GM21526 (cell line): ENCODE measurements at regions not wholly inside any gene's neighbourhood (a gene's known extent, or its start where the extent isn't known, plus 50 kb on each side); places are given as distances from the start of the nearest gene placed in this dataset.
"Not testable (repeated sequence)": the region's sequence is repeated elsewhere in the genome, so short reads cannot be mapped to it uniquely, and the experiment has no call there.

ENCODE experiments used
- ATAC-seq: cut with Tn5 transposase; IDR thresholded peaks from one replicate; pipeline ENCODE4 v1.9.1; 2021; ENCODE audit warnings: moderate library complexity; ENCODE audit not compliant: unreplicated experiment, low FRiP score

DNA sequence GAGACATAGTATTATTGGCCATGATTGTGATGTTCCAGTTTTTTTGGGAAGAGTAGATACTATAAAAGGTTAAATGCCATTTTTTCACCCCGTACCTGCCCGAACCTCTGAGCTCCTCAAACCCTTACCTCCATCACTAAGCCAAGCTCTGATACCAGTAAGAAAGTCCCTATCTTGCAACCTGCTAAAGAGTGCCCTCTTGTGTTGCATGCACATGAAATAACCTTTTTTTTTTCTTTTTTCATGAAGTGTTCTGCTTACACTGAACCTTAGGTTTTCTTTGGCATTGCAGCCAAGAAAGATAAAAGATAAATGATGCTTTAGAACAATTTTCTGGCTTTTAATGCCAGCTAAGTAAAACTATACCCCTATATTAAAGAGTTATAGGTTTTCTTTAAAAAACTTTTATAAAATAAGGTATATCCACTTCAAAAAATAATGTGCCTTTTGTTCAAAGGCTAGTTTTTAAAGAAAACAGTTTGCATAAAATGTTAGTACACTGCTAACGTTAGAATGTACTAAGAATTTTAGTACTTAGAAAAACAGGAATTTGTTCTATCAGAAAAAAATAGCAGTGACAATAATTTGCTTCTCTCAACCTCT, 295.3 kb upstream of the PMFBP1 start:
- ATAC-seq = no peak

DNA sequence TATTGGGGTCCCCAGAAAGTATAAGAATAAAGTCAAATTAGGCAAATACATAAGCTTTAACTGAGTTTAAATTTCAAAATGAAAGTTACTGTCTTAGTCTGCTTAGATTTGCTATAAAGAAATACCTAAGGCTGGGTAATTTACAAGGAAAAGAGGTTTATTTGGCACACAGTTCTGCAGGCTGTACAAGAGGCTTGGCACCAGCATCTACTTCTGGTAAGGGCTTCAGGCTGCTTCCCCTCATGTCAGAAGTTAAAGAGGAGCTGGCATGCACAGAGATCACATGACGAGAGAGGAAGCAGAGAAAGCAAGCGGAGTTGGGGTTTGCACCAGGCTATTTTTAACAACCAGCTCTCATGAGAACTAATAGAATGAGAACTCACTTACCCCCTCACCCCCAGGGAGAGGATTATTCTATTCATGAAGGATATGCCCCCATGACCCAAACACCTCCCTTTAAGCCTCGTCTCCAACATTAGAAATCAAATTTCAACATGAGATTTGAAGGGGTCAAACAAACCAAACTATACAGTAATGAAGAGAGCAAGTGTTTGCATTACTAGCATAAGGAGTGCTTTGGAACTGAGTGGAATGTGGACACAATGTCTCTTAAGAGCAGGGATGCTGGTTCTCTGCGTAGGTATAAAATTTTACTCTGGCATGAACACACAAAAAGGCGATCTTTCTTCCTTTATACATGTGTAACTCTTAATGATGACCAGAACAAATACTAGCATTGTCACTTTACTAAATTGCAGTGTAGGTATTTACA, 292.8 kb upstream of the PMFBP1 start:
- ATAC-seq = no peak

DNA sequence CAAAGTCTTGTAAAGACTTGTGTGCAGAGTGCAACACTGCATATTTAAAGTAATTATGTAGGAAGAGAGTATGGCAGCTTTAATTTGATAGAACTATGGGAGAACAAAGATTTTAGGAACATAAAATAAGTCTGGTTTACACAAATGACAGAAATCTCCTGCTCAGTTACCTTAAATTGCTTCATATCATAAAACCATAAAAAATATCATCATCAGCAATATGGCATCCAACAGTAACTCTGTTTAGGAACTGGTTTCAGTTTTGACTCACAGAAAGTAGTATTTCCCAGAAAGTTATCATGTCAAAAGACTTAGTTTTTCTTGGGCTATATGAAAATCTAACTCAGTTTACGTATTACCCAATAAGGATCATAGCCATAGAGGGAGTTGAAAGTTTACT, 292.1 kb upstream of the PMFBP1 start:
- no peak for ATAC-seq

DNA sequence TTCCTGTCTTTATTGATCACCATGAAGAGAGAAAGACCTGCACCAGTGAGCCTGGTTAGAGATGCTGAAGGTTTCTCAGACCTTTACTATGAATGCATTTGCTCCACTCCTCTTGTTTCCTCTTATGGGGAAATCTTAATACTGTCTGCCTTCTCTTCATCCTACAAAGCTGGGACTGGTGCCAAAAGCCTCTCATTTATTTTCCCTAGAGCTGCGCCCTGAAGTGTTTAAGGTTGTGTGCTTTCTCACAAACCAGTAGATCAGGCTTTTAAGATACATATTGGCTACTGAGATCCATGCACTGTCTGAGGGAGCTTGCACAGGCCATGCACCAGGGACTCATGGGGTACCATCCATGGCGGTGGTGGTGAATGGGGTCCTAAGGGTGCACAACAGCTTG, 286.1 kb upstream of the PMFBP1 start:
- ATAC-seq = no peak

DNA sequence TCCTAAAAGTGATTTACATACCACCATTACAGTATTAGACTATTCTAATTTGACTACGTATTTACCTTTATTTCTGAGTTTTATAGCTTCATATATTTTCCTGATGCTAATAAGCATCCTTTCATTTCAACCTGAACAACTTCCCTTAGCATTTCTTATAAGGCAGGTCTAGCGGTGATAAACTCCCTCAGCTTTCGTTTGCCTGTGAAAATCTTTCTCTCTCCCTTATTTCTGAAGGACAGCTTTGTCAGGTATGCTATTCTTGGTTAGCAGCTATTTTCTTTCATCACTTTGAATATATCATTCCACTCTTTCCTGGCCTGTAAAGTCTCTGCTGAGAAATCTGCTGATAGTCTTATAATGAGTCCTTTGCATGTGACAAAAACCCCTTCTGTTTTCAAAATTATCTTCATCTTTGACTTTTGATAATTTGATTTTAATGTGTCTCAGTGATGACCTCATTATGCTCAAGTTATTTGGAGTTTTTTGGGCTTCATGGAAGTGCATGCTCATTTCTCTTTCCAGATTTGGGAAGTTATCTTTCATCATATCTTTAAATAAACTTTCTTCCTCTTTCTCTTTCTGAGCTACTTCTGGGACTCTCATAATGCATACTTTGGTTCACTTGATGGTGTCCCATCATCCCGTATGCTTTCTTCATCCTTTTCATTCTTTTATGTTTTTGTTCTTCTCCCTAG, 285.4 kb upstream of the PMFBP1 start:
- no peak for ATAC-seq

DNA sequence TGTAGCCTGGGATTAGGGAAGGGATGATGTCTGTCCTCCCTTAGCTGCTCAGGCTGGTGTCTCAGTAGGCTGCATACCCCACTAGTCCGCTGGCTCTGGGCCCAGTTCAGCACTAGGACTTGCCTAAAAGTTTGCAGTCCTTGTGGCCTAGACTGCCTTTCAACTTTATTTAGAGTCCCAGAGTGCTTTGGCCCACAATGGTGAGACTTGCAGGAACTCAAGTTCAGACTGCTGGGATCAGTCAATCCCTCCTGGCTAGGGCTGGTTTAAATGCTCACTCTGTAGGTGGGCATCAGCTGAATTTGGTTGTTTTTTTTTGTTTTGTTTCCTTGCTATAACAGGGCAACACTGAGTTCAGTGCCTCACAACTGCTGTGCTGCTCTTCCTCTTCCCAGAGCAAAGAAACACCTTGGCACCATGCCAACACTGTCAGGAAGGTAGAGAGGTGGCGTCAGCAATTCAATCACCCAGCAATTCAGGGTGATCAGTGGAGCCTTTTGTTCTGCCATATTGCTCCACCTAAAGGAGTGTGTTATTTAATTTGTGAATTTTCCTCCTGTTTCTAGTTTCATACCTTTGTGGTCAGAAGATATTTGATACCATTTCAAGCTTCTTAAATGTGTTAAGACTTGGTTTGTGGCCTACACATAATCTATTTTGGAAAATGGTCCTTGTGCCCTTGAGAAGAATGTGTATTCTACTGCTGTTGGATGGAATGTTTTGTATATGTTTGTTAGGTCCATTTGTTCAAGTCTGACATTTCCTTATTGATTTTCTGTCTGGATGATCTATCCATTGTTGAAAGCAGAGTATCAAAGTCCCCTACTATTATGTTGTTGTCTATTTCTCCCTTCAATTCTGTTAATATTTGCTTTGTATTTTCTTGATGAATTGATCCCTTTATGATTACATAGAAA, 284.0 kb upstream of the PMFBP1 start:
- ATAC-seq = no peak

DNA sequence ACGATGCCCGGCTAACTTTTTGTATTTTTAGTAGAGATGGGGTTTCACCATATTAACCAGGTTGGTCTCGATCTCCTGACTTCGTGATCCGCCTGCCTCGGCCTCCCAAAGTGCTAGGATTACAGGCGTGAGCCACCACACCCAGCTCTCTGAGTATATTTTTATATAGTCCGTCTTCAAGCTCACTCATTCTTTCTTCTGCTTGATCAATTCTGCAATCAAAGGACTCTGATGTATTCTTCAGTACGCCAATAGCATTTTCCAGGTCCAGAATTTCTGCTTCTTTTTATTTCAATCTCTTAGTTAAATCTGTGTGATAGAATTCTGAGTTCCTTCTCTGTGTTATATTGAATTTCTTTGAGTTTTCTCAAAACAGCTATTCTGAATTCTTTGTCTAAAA, 281.9 kb upstream of the PMFBP1 start:
- not testable (repeated sequence) for ATAC-seq

DNA sequence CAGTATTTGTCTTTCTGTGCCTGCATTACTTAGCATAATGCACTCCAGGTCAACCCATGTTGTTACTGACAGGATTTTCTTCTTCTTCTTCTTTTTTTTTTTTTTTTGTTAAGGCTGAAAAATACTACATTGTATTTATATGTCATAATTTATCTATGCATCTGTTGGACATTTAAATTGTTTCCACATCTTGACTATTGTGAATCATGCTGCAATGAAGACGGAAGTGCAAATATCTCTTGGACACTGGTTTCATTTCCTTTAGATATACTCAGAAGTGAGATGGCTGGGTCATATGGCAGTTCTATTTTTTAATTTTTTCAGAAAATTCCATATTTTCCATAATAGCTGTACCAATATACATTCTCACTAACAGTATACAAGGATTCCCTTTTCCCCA, 272.7 kb upstream of the PMFBP1 start:
- ATAC-seq = no peak

DNA sequence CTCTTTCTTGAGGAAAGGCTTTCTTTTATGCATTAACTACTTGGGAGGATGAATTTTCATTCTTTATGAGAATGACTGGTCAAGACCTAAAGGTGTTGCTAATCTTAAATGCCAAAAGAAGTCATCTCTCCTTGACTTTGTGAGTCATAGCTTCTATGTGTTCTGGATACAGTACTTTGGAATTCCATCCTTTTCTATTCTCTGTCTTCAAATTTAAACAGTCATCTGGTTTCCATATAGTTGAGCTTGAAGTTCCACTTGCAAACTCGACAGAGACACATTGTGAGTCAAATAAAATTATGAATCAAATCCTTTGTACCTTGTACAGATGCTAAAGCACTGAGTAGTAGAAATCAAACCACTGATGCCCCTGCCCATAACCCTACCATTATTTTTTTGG, 271.9 kb upstream of the PMFBP1 start:
- no peak for ATAC-seq

DNA sequence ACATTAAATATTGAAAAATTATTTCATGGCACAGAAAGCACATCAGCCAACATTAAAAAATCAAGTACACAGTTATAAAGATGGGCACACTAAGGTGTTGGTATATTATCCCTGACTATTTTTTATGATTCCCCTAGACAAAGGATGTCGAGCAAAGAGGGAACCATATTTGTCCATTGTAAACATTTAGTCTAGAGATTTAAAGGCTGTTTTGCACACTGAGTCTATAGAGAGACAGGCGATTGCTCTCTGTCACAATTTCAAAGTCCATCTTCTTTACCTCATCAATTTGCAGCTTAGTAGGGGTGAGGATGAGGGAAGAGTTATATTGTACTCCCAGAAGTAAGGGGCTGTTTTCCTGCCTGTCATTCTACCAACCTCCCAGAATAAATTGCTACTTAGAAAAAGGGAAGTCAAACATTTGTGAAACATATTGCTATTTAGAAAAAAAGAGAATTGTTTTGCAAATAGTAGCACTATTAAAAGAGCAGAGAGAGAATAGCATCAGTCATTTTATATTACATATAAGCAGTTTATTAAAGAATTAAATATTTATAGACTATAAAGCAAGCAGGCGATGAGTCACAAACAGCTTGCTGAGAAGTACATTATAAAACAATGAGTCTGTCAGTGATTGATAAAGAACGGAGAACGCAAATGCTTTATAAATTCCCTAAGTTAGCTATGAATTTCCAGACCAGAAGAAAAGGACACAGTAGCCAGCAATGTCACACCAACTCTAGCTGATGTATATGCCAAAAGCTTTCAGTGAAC, 270.6 kb upstream of the PMFBP1 start:
- ATAC-seq = no peak

DNA sequence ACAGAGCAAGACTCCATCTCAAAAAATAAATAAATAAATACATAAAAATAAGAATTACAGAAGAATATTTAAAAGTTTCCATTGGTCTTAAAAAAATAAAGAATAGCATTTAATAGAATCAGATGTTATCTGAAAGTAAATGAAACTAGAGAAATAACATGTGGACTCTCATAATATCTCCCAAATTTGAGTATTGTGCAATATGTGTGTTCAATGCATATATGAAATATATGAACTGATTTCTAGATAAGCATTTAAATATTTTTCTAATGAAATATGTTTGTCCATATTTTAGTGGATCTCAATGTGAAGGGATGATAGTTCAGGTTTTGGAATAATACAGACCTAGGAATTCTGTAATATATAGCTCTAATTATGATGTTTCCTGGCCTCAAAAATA, 265.9 kb upstream of the PMFBP1 start:
- ATAC-seq = no peak

DNA sequence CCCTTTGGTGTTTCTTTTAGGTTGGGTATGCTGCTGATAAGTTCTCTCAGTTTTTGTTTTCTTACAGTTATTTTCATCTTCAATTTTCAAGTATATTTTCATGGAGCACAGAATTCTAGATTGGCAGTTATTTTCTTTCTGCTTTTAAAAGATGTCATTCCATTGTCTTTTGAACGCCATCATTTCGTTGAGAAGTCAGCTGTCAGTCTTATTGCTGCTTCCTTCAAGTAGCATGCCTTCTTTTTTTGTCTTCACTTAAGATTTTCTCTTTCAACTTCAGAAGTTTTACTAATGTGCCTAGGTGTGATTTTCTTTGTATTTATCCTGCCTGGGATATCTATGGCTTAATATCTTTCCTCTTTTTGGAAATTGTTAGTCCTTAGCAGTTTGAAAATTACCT, 262.2 kb upstream of the PMFBP1 start:
- ATAC-seq = no peak

DNA sequence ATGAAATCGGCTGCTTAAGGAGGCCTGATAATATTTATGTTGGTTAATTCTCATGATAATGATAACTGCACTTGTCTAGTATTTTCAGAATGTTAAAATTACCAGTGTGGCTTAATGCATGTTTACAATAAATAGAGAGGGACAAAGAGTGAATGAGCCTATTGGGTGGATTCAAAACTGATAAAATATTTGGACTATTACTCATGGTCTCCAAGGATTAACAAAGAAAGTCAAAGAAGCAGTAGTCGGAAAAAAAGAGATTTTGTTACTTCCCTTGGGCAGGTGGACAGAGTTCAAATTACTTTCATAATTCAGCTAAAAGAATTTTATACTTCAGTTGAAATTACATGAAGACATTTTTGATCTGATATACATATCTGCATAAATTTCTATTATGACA, 258.2 kb upstream of the PMFBP1 start:
- no peak for ATAC-seq

DNA sequence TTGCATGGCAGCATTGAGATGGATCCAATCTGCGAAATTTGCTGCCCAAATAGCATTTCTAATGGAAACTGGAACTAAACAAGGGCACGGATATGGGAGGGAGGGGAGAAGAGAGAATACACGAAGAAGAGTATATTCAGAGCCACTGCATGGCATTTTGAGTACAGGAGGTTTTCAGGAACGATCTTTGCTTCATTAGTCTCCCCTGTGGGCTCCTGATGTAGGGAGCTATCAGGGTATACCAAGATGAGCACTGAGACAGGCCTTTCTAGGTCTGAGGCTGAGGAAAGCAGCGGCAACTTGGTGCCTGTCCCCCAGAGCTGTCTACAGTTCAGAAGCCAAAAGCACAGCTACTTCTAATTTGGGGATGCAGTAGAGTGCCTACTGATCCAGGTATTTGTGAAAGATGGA, 257.7 kb upstream of the PMFBP1 start:
- ATAC-seq = no peak

DNA sequence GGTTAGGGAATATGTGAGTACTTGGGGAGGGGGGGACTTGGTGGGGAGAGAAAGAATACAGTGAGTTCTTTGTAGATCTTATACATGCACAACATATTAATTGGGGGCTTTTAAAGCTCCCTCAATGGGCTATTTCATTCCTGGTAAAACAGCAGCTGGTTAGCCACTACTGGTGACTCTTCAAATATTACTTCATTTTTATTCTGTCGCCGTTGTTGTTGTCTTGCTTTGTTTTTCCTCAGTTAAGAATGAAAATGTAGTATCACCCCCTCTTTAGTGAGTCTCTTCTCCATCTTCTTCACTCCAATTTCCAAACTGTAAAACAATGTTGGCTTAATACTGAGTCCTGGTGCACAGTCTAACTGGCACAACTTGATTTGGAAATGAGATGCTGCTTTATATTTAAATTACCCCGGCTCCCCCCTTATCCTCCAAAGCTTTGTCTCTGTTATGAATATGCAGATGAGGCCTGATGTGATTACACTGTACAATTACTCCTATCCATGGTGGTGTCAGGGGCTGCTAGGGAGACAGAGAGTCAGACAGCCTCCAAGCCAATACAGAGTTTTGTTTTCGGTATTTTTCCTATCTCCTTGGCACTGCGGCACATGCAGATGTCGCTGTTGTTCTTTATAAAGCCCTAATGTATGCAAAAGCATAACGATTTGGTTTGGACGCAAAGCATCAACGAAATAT, 256.9 kb upstream of the PMFBP1 start:
- ATAC-seq = no peak

DNA sequence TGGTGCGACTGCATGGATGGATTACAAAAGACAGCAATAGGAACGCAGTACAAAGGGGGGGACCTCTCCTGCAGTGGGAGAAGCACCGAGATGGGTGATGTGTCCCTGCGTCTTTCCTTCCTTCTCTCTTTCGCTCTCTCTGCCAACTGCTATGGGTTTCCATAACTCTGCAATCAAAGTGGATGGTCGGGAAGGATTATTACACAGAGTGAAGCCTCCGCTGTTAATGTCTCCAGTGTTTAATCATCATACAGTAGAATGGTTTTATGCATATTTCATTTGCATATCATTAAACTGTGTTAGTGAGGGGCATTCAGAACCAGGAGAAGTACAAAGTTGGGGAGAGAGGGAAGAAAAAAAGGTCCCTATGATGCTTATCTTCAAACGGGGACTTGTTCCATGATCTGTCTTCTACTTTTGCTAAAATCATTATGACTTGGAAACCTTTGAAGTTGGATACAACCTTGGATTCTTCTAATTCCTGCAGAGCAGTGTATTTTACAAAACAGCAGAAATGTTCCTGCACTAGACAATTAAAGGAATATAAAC, 255.9 kb upstream of the PMFBP1 start:
- no peak for ATAC-seq

DNA sequence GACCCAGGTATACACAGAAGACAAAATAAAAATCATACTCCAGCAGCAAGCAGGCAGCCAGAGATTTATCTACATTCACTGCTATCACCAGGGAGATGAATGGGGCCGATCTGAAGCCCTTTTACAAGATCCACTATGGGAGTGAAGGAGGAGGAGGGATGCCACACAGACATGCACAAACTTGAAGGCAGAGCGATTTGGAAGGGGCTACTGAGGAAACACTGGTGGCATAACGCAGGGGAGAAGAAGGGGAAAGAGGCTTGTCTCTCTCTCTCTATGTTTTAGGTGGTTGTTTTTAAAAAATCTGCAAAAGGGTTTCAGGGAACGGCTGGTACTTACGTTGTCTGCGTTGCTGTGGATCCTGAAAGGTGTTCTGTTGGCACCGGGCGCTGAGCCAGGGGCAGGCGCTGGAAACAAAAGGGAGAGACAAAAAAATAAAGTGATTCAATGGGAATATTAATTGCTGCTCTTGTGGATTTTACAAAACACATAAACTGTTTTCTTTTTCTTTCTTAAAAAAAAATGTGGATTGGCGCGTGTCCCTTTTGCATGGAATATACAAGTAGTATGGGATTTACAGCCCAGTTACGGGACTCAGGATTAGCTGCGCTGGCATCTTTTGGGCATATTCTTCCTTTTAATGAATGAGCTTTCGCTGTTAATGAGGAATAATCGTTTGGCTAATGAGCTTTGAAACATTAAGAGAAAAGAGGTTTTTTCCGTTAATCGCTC, 255.3 kb upstream of the PMFBP1 start:
- ATAC-seq = no peak

DNA sequence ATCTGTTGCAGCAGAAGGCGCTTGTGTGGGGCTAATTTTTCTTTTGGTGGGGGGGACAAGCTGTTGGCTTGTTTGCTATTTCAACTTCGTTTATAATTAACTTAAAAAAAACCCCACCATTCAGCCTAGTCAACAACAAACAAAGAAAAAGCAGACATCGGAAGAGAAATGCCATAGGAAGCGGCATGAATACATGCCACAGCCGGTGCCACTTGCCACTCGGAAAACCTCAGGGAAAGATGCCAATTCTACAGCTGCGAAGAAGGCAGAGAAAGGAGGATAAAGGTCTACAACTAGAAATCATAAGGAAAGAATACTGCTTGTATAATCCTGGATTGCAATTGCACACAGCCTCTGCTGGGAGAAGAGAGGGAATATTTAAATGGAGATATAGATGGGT, 254.4 kb upstream of the PMFBP1 start:
- ATAC-seq = no peak
